BJ (cell line): ENCODE measurements at regions not wholly inside any gene's neighbourhood (a gene's known extent, or its start where the extent isn't known, plus 50 kb on each side); places are given as distances from the start of the nearest gene placed in this dataset.

ENCODE experiments used
- CTCF ChIA-PET: fragments of 350-600 bp; formaldehyde crosslinking; extraction: SDS; loops from one replicate; lab custom pipeline; 2021; ENCODE audit warnings: antibody characterized with exemption, inconsistent platforms; lab: Yijun Ruan, JAX
- POLR2A ChIA-PET: fragments of 300-600 bp; sonication (Branson Sonifier 250); formaldehyde crosslinking; extraction: SDS; loops from one replicate; lab custom pipeline; 2021; ENCODE audit warnings: antibody characterized with exemption; lab: Charles Lee
- DNase-seq: peaks from one replicate; pipeline ENCODE4 v3.0.0-alpha.2; 2011; ENCODE audit warnings: low read depth
- H3K27me3 ChIP-seq: 2 replicates; pipeline ENCODE4 v1.6.0; 2011; ENCODE audit warnings: low read length; ENCODE audit not compliant: control insufficient read depth, insufficient read depth
- H3K36me3 ChIP-seq: 2 replicates; pipeline ENCODE4 v1.5.1; 2011; ENCODE audit warnings: low read length; ENCODE audit not compliant: control insufficient read depth, insufficient read depth
- H3K4me3 ChIP-seq: 2 replicates; pipeline ENCODE4 v1.5.1; 2011; ENCODE audit warnings: low read depth, mild to moderate bottlenecking, control low read depth, low read length
- CTCF ChIP-seq: IDR thresholded peaks from 2 replicates; pipeline ENCODE4 v1.5.1; 2011; ENCODE audit warnings: low read depth, mild to moderate bottlenecking, control low read depth, inconsistent platforms, low read length, moderate library complexity; ENCODE audit not compliant: insufficient read depth

- Histone ChIP-seq H3K36me3 (no peaks in the 10 kb centered on the region), H3K4me3 (no peak overlapping the region), H3K27me3 (peaks cover 1% of the 10 kb centered on the region)
- CTCF ChIA-PET, result interaction anchor here (1.1 to 4.5 kb wide), 6 partner anchors 10 to 625 kb away, joined by 3 to 20 read pairs (median 6); no protein-coding TSS in a partner anchor
- POLR2A ChIA-PET, result no interaction called here
- DNase-seq, result no peak
- no peak for TF ChIP-seq CTCF
Measured at GRCh38 chr2:191537921-191538320, 140.0 kb upstream of the NABP1 start.

GRCh38 chr2:191538334-191538903 is 139.5 kb upstream of the NABP1 start:
- ChIA-PET CTCF (interaction anchor here (0.5 to 4.5 kb wide), 9 partner anchors 9 to 747 kb away, joined by 3 to 20 read pairs (median 6); no protein-coding TSS in a partner anchor), POLR2A (interaction anchor here (0.7 kb wide), 1 partner anchor 369 kb away, joined by 3 read pairs; no protein-coding TSS in a partner anchor)
- no peak for DNase-seq
- TF ChIP-seq CTCF, result no peak
- no peak overlapping the region for H3K4me3 ChIP-seq
- H3K27me3 ChIP-seq, result peaks cover 1% of the 10 kb centered on the region
- no peaks in the 10 kb centered on the region for H3K36me3 ChIP-seq

GRCh38 chr2:191539068-191539467 is 138.9 kb upstream of the NABP1 start:
- Histone ChIP-seq H3K27me3 (peaks cover 1% of the 10 kb centered on the region), H3K36me3 (no peaks in the 10 kb centered on the region), H3K4me3 (no peak overlapping the region)
- TF ChIP-seq CTCF, result peak; percentile 68
- ChIA-PET POLR2A (interaction anchor here (0.7 kb wide), 2 partner anchors 322 to 370 kb away, joined by 3 to 18 read pairs; no protein-coding TSS in a partner anchor), CTCF (interaction anchor here (0.5 to 4.5 kb wide), 9 partner anchors 8 to 616 kb away, joined by 3 to 20 read pairs (median 3); no protein-coding TSS in a partner anchor)
- no peak for DNase-seq

GRCh38 chr2:191540681-191541080 is 137.3 kb upstream of the NABP1 start:
- DNase-seq, result no peak
- TF ChIP-seq CTCF, result no peak
- H3K27me3 ChIP-seq, result peaks cover 1% of the 10 kb centered on the region
- POLR2A ChIA-PET, result no interaction called here
- H3K36me3 ChIP-seq, result no peaks in the 10 kb centered on the region
- CTCF ChIA-PET, result interaction anchor here (1.0 to 4.5 kb wide), 2 partner anchors 8 to 11 kb away, joined by 4 to 20 read pairs; no protein-coding TSS in a partner anchor
- H3K4me3 ChIP-seq, result no peak overlapping the region

GRCh38 chr2:191543708-191544107 is 134.2 kb upstream of the NABP1 start:
- CTCF ChIA-PET, result interaction anchor here (1.1 to 2.9 kb wide), 5 partner anchors 8 to 619 kb away, joined by 3 to 9 read pairs (median 5); no protein-coding TSS in a partner anchor
- Histone ChIP-seq H3K36me3 (no peaks in the 10 kb centered on the region), H3K27me3 (no peaks in the 10 kb centered on the region; the same call in 1 of the 2 replicates), H3K4me3 (no peak overlapping the region)
- no peak for DNase-seq
- POLR2A ChIA-PET, result interaction anchor here (0.5 kb wide), 1 partner anchor 8 kb away, joined by 3 read pairs; no protein-coding TSS in a partner anchor
- no peak for TF ChIP-seq CTCF
